Peyer's patch (tissue), 4 donors: ENCODE measurements at regions not wholly inside any gene's neighbourhood (a gene's known extent, or its start where the extent isn't known, plus 50 kb on each side); places are given as distances from the start of the nearest gene placed in this dataset.

ENCODE experiments used
- DNase-seq, 3 donors: peaks; one replicate each; pipeline ENCODE4 v3.0.0-alpha.2; 2017 to 2019
- H3K27ac ChIP-seq, 4 donors: fragments of 200-600 bp; sonication (generic); one replicate each; pipeline ENCODE4 v1.5.1; 2016 to 2019
- H3K27me3 ChIP-seq, 2 donors: fragments of 200-600 bp; sonication (generic); one replicate each; pipeline ENCODE4 v1.5.1; 2019
- H3K36me3 ChIP-seq, 3 donors: fragments of 200-600 bp; sonication (generic); one replicate each; pipeline ENCODE4 v1.5.1; 2016 to 2019
- H3K4me1 ChIP-seq, 4 donors: fragments of 200-600 bp; sonication (generic); one replicate each; pipeline ENCODE4 v1.5.1; 2016 to 2019
- H3K4me3 ChIP-seq, 4 donors: fragments of 200-600 bp; sonication (generic); 1 replicate in 3 of 4; 2 replicates in 1 of 4; pipeline ENCODE4 v1.5.1; 2016 to 2019; ENCODE audit warnings: mild to moderate bottlenecking in 1 of 4
- H3K9me3 ChIP-seq, 4 donors: fragments of 200-600 bp; sonication (generic); one replicate each; pipeline ENCODE4 v1.5.1; 2016 to 2019; ENCODE audit warnings: mild to moderate bottlenecking in 1 of 4
- POLR2A ChIP-seq, 2 donors: fragments of 450-650 bp; IDR thresholded peaks; one replicate each; pipeline ENCODE4 v1.5.1; 2017; ENCODE audit warnings: antibody characterized with exemption in 2 of 2, mild to moderate bottlenecking in 2 of 2, moderate library complexity in 2 of 2
- TF ChIP-seq, protein P1 (sequence below), 6 experiments: fragments of 450-650 bp in 4 of 6; fragments of 200-600 bp in 2 of 6; sonication (generic) in 1 of 6; IDR thresholded peaks; one replicate each; pipeline ENCODE4 v1.5.1; 2017 to 2019; ENCODE audit warnings: antibody characterized with exemption in 6 of 6, mild to moderate bottlenecking in 3 of 6, moderate library complexity in 1 of 6

DNA sequence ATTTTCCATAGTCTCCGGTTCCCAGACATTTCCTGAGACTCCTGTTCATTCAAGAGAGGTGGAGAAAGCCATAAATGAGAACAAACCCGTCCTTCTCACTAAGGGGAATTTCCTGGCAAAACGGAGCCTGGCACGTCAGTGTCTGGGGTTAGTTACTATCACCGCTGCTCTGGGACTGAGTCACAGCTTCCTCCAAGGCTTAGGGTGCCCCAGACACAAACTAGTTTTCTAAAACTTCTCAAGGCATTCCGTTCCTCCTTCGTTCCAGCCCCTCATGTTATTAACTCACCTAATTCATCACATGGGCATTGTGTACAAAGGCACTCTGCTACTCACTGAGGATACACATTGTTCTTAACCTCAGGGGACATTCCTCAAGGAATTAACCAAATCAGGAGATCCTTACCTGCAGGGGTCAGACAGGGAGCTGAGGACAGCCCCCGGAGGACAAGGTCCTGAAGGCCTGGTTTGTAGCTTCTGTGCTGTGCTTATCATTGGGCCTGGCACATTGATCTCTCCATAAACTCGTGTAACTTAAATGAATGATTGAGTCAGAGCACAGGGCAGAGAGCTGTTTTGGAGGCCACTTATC, 103.0 kb upstream of the KLF6 start:
- Histone ChIP-seq H3K27ac (peak overlapping the region; percentile 1 to 81 (median 64)), H3K36me3 (no peaks in the 10 kb centered on the region), H3K27me3 (no peaks in the 10 kb centered on the region), H3K4me1 (peaks cover 0 to 9% (median 8%) of the 10 kb centered on the region in 4 donors), H3K9me3 (no peaks in the 10 kb centered on the region), H3K4me3 (no peak overlapping the region)
- peak in 1 of 3 donors; percentile 79 for DNase-seq
- TF ChIP-seq, protein P1, sequence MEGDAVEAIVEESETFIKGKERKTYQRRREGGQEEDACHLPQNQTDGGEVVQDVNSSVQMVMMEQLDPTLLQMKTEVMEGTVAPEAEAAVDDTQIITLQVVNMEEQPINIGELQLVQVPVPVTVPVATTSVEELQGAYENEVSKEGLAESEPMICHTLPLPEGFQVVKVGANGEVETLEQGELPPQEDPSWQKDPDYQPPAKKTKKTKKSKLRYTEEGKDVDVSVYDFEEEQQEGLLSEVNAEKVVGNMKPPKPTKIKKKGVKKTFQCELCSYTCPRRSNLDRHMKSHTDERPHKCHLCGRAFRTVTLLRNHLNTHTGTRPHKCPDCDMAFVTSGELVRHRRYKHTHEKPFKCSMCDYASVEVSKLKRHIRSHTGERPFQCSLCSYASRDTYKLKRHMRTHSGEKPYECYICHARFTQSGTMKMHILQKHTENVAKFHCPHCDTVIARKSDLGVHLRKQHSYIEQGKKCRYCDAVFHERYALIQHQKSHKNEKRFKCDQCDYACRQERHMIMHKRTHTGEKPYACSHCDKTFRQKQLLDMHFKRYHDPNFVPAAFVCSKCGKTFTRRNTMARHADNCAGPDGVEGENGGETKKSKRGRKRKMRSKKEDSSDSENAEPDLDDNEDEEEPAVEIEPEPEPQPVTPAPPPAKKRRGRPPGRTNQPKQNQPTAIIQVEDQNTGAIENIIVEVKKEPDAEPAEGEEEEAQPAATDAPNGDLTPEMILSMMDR (IDR thresholded peaks at IDR 0.05), result no peak
- no peak for TF ChIP-seq POLR2A (IDR thresholded peaks at IDR 0.05)

DNA sequence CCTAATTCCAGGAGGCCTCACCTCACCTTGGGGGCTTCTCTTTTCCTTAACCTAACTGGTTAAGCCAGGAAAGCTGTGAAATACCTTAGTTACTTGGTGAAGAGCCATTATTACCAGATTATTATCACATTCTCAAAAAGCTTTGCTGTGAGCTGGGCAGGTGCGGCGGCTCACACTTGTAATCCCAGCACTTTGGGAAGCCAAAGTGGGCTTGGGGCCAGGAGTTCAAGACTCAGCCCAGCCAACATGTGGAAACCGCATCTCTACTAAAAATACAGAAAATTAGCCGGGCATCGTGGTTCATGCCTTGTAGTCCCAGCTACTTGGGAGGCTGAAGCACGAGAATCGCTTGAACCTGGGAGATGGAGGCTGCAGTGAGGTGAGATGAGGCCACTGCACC, 102.4 kb upstream of the KLF6 start:
- DNase-seq, result peak in 1 of 3 donors; percentile 46

DNA sequence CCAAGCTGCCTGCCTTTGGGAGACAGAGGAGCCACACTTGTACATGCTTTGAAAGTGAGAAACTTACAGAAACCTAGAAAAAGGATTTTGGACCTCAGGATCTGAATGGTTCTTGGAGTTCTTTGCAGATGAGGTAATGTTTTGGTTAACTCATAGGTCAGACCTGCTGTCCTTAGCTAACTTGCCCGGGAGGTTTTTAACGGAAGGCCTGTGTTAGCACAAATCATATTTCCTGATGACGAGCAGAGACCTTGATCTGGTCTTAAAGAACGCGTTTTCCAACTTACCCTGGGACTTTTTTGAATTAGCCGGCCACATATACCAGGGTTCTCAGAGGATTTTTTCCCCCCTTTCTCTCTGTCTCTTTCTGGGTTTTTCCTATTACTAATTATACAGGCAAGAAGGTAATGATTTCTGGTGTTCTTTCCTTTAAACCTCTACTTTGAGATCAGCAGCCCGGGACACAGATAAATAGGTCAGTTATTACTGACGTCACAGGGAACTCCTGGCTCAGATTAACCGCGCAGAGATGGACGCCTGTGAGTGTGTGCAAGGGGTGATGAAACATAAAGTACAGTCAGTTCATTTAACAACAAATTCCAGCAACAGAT, 101.7 kb upstream of the KLF6 start:
- peaks cover 0 to 9% (median 8%) of the 10 kb centered on the region in 4 donors for H3K4me1 ChIP-seq
- no peaks in the 10 kb centered on the region for H3K36me3 ChIP-seq
- peak overlapping the region in 3 of 4 donors; percentile 56 to 81 (median 73) for H3K27ac ChIP-seq
- H3K27me3 ChIP-seq, result no peaks in the 10 kb centered on the region
- TF ChIP-seq POLR2A (IDR thresholded peaks at IDR 0.05), result no peak
- TF ChIP-seq, protein P1 (IDR thresholded peaks at IDR 0.05), result no peak
- H3K9me3 ChIP-seq, result no peaks in the 10 kb centered on the region
- DNase-seq, result peak in 1 of 3 donors; percentile 71
- H3K4me3 ChIP-seq, result no peak overlapping the region

More for the DNA sequence above, 102.4 kb upstream of the KLF6 start:
- Histone ChIP-seq H3K27ac (peak overlapping the region; percentile 34 to 81 (median 64)), H3K4me1 (peaks cover 0 to 9% (median 8%) of the 10 kb centered on the region in 4 donors), H3K4me3 (no peak overlapping the region), H3K27me3 (no peaks in the 10 kb centered on the region), H3K9me3 (no peaks in the 10 kb centered on the region), H3K36me3 (no peaks in the 10 kb centered on the region)
- TF ChIP-seq POLR2A (IDR thresholded peaks at IDR 0.05), result no peak
- TF ChIP-seq, protein P1 (IDR thresholded peaks at IDR 0.05), result no peak

DNA sequence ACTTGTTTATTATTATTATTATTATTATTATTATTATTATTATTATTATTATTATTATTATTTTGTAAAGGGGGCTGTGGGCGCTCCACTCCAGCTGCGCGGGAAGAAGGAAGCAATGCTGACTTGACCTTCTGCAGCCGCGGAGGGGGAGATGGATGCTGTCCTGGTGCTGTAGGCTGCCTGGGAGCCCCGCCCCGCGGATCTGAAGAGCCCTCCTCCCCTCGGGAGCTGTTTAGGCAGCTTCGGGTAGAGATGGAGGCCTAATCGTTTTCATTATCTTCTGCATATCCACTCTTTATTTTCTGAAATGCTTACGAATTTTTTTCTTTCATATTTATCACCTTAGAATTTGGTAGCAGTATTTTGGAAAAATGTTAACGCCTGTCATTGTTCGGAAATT, 101.2 kb upstream of the KLF6 start:
- Histone ChIP-seq H3K9me3 (no peaks in the 10 kb centered on the region), H3K27me3 (no peaks in the 10 kb centered on the region), H3K4me3 (no peak overlapping the region), H3K36me3 (no peaks in the 10 kb centered on the region), H3K4me1 (peaks cover 0 to 9% (median 8%) of the 10 kb centered on the region in 4 donors), H3K27ac (peak overlapping the region in 3 of 4 donors; percentile 56 to 81 (median 73))
- DNase-seq, result peak in 1 of 3 donors; percentile 49
- TF ChIP-seq, protein P1 (IDR thresholded peaks at IDR 0.05), result no peak
- no peak for TF ChIP-seq POLR2A (IDR thresholded peaks at IDR 0.05)

DNA sequence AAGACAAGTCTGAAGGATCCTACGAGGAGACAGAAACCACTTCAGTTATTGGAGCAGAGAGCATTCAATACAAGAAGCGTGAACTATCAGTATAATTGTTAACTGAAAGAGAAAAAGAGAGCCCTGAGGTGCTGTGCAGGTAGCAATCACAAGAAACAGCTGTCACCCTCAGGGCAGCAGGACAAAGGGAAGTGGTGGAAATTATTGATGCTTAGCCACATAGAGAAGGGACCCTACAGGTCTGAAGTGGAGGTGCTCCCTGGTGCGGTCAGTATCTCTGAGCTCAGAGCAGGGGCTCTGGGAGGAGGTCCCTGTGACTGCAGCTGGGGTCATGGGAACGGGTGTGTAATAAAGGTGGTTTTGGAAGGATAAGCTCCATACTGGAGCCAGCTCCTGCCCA, 97.8 kb upstream of the KLF6 start:
- Histone ChIP-seq H3K36me3 (no peaks in the 10 kb centered on the region), H3K9me3 (no peaks in the 10 kb centered on the region), H3K27me3 (no peaks in the 10 kb centered on the region), H3K4me3 (no peak overlapping the region), H3K4me1 (peaks cover 0 to 8% (median 4%) of the 10 kb centered on the region in 4 donors), H3K27ac (no peak overlapping the region)
- peak in 1 of 3 donors; percentile 28 for DNase-seq
- TF ChIP-seq, protein P1 (IDR thresholded peaks at IDR 0.05), result no peak
- TF ChIP-seq POLR2A (IDR thresholded peaks at IDR 0.05), result no peak
